ENCODE measurements at regions not wholly inside any gene's neighbourhood (a gene's known extent, or its start where the extent isn't known, plus 50 kb on each side); places are given as distances from the start of the nearest gene placed in this dataset.

DNA sequence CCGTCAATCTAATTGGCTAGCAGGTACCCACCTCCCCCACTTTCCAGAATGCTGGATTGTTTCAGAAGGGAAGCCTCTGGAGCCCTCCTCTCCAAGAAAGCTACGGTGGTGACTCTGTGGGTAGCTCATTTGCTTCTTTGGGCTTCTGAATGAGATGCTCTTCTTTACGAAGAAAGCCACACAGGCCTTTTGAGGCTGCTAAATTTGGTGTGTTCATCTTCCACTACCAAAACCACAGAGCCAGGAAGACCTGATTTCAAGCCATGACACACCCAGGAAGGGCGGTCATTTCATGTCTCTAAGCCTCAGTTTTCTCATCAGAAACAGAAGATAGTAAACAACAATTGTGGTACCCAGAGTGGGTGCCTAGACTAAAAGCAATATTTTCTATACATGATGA is 901.2 kb downstream of the KCNMA1 start:
- TF ChIP-seq, protein P1, sequence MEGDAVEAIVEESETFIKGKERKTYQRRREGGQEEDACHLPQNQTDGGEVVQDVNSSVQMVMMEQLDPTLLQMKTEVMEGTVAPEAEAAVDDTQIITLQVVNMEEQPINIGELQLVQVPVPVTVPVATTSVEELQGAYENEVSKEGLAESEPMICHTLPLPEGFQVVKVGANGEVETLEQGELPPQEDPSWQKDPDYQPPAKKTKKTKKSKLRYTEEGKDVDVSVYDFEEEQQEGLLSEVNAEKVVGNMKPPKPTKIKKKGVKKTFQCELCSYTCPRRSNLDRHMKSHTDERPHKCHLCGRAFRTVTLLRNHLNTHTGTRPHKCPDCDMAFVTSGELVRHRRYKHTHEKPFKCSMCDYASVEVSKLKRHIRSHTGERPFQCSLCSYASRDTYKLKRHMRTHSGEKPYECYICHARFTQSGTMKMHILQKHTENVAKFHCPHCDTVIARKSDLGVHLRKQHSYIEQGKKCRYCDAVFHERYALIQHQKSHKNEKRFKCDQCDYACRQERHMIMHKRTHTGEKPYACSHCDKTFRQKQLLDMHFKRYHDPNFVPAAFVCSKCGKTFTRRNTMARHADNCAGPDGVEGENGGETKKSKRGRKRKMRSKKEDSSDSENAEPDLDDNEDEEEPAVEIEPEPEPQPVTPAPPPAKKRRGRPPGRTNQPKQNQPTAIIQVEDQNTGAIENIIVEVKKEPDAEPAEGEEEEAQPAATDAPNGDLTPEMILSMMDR (IDR thresholded peaks at IDR 0.05): no peak
- no peak for TF ChIP-seq EZH2phosphoT487 (IDR thresholded peaks at IDR 0.05)
